Endothelial cell of umbilical vein (primary cell): ENCODE measurements at regions not wholly inside any gene's neighbourhood (a gene's known extent, or its start where the extent isn't known, plus 50 kb on each side); places are given as distances from the start of the nearest gene placed in this dataset.

Source experiments
- BruUV-seq: library from RNA; stranded (reverse); fragments of 400-500 nt; replicated peaks from 2 replicates; lab custom pipeline; 2021; lab: Mats Ljungman, UMichigan
- CTCF ChIA-PET: fragments of 300-600, 350-600 bp; sonication (Branson Sonifier 250); formaldehyde crosslinking; loops from one replicate; lab custom pipeline; 2021; ENCODE audit warnings: antibody characterized with exemption, inconsistent platforms; lab: Charles Lee
- POLR2A ChIA-PET: fragments of 300-600, 350-600 bp; sonication (Branson Sonifier 250); formaldehyde crosslinking; loops from one replicate; lab custom pipeline; 2021; ENCODE audit warnings: antibody characterized with exemption, inconsistent platforms; lab: Charles Lee
- DNase-seq: peaks from one replicate; pipeline ENCODE4 v3.0.0-alpha.2; 2011; ENCODE audit warnings: low read depth, low spot score
- FAIRE-seq: peaks from 2 replicates; lab custom pipeline; 2011; peaks lifted over from hg19 to GRCh38; lab: Jason Lieb, UNC
- H2AFZ ChIP-seq: 2 replicates; pipeline ENCODE4 v1.6.0; 2012; ENCODE audit warnings: low read depth, low read length, control low read depth, inconsistent platforms
- H3K27ac ChIP-seq: 2 replicates; pipeline ENCODE4 v1.5.1; 2011; ENCODE audit warnings: low read depth, mild to moderate bottlenecking, control low read depth, low read length, moderate library complexity; ENCODE audit not compliant: insufficient read depth
- H3K27me3 ChIP-seq, 2 experiments: 2 replicates each; pipeline versions ENCODE4 v1.6.0 to v1.6.1; 2011; ENCODE audit warnings: low read length in 2 of 2, mixed read lengths in 1 of 2; ENCODE audit not compliant: control insufficient read depth in 2 of 2, insufficient read depth in 2 of 2
- H3K36me3 ChIP-seq, 2 experiments: 2 replicates in 1 of 2; 3 replicates in 1 of 2; pipeline ENCODE4 v1.5.1; 2011; ENCODE audit warnings: low read length in 2 of 2, mild to moderate bottlenecking in 1 of 2, moderate library complexity in 1 of 2; ENCODE audit not compliant: control insufficient read depth in 2 of 2, insufficient read depth in 2 of 2; ENCODE audit errors: extremely low read depth in 1 of 2
- H3K4me1 ChIP-seq: 3 replicates; pipeline ENCODE4 v1.5.1; 2011; ENCODE audit warnings: mild to moderate bottlenecking, low read length; ENCODE audit not compliant: control insufficient read depth, insufficient read depth; ENCODE audit errors: extremely low read depth
- H3K4me2 ChIP-seq: 2 replicates; pipeline ENCODE4 v1.6.1; 2011; ENCODE audit warnings: low read length, control low read depth, mixed read lengths; ENCODE audit not compliant: insufficient read depth
- H3K4me3 ChIP-seq, 3 experiments: fragments of 200-600 bp in 1 of 3; sonication (generic), shearing (Covaris generic) in 1 of 3; replicated peaks in 1 of 3; 2 replicates each; pipeline ENCODE4 v1.5.1; 2011 to 2016; ENCODE audit warnings: control low read depth in 3 of 3, low read length in 3 of 3, mild to moderate bottlenecking in 2 of 3, inconsistent platforms in 1 of 3, low read depth in 1 of 3, moderate library complexity in 1 of 3; ENCODE audit not compliant: insufficient read depth in 1 of 3
- H3K79me2 ChIP-seq: 2 replicates; pipeline ENCODE4 v1.6.0; 2012; ENCODE audit warnings: low read length, inconsistent platforms; ENCODE audit not compliant: control insufficient read depth, insufficient read depth
- H3K9ac ChIP-seq: replicated peaks from 2 replicates; pipeline ENCODE3; 2011; ENCODE audit warnings: low read length, control low read depth; ENCODE audit not compliant: insufficient read depth; ENCODE audit errors: extremely low read depth
- H3K9me1 ChIP-seq: replicated peaks from 3 replicates; pipeline ENCODE4 v1.6.0; 2011; ENCODE audit warnings: mild to moderate bottlenecking, low read length; ENCODE audit not compliant: control insufficient read depth, insufficient read depth; ENCODE audit errors: extremely low read depth
- H3K9me3 ChIP-seq: replicated peaks from 2 replicates; pipeline ENCODE4 v1.5.1; 2012; ENCODE audit warnings: low read length, inconsistent platforms; ENCODE audit not compliant: control insufficient read depth, insufficient read depth
- H4K20me1 ChIP-seq: replicated peaks from 2 replicates; pipeline ENCODE3; 2011; ENCODE audit warnings: mild to moderate bottlenecking, low read length; ENCODE audit not compliant: control insufficient read depth, insufficient read depth; ENCODE audit errors: extremely low read depth
- CTCF ChIP-seq, 2 donors: IDR thresholded peaks; 1 replicate in 1 of 2; 2 replicates in 1 of 2; pipeline ENCODE4 v1.5.1; 2011; ENCODE audit warnings: low read length in 2 of 2, mild to moderate bottlenecking in 2 of 2, moderate library complexity in 2 of 2, control low read depth in 1 of 2, inconsistent platforms in 1 of 2, low read depth in 1 of 2; ENCODE audit not compliant: insufficient read depth in 1 of 2; ENCODE audit errors: extremely low read depth in 1 of 2
- EZH2 ChIP-seq: IDR thresholded peaks from 2 replicates; pipeline ENCODE4 v1.6.1; 2012; ENCODE audit warnings: borderline replicate concordance, low read depth, mild to moderate bottlenecking, moderate library complexity, low read length, inconsistent platforms; ENCODE audit not compliant: severe bottlenecking
- FOS ChIP-seq: IDR thresholded peaks from 2 replicates; pipeline ENCODE4 v1.6.1; 2011; ENCODE audit warnings: mild to moderate bottlenecking, low read length, moderate library complexity, borderline replicate concordance; ENCODE audit not compliant: insufficient read depth
- GATA2 ChIP-seq: IDR thresholded peaks from 2 replicates; pipeline ENCODE4 v1.7.0; 2011; ENCODE audit warnings: low read depth, mild to moderate bottlenecking, moderate library complexity, mixed read lengths, low read length; ENCODE audit not compliant: insufficient read length, insufficient read depth
- JUN ChIP-seq: IDR thresholded peaks from 2 replicates; pipeline ENCODE4 v1.6.1; 2011; ENCODE audit warnings: borderline replicate concordance, low read depth; ENCODE audit not compliant: insufficient read length, insufficient read depth
- MYC ChIP-seq: IDR thresholded peaks from one replicate; pipeline ENCODE4 v1.6.1; 2011; ENCODE audit warnings: mild to moderate bottlenecking, low read depth, low read length
- POLR2A ChIP-seq: IDR thresholded peaks from 2 replicates; pipeline ENCODE4 v1.6.1; 2012; ENCODE audit warnings: low read depth, mild to moderate bottlenecking, control low read depth, low read length
- POLR2AphosphoS5 ChIP-seq: IDR thresholded peaks from 2 replicates; pipeline ENCODE4 v1.6.1; 2012; ENCODE audit warnings: low read depth, mild to moderate bottlenecking, control low read depth, low read length, moderate library complexity; ENCODE audit not compliant: insufficient read depth
- dilution Hi-C: fragments of 300-500 bp; cut with MboI; formaldehyde crosslinking; loops from one replicate; pipeline ENCODE4 v1.15.0; 2019; ENCODE audit warnings: low sequenced_read_pairs; ENCODE audit not compliant: extremely low pct_ligation_motif_present
- intact Hi-C: fragments of 100-400 bp; cut with micrococcal nuclease; formaldehyde crosslinking; loops from one replicate; pipeline ENCODE4 v1.10.0; 2022
- TF ChIP-seq, protein P1 (sequence below): IDR thresholded peaks from 2 replicates; pipeline ENCODE4 v1.6.1; 2011; ENCODE audit not compliant: insufficient read depth, insufficient read length

GRCh38 chr7:10875080-10875479, 98.6 kb upstream of the PHF14 start:
- no TSS peak for BruUV-seq
- Histone ChIP-seq H3K9me3 (no peaks in the 10 kb centered on the region), H3K79me2 (no peaks in the 10 kb centered on the region), H3K4me2 (no peak overlapping the region), H3K27me3 (no peaks in the 10 kb centered on the region), H3K36me3 (no peaks in the 10 kb centered on the region), H3K9me1 (no peaks in the 10 kb centered on the region), H3K4me1 (no peaks in the 10 kb centered on the region), H3K4me3 (no peak overlapping the region), H2AFZ (no peak overlapping the region), H4K20me1 (no peaks in the 10 kb centered on the region), H3K9ac (no peak overlapping the region), H3K27ac (no peak overlapping the region)
- CTCF ChIA-PET = no interaction called here
- no peak for TF ChIP-seq CTCF (IDR thresholded peaks at IDR 0.05; ENCODE audit: extremely low read depth in 1 of 2, insufficient read depth in 1 of 2, low read depth in 1 of 2, low read length in 2 of 2)
- dilution Hi-C loops (no loop called here), intact Hi-C loops (no loop called here)
- DNase-seq (no peak), FAIRE-seq (no peak)
- POLR2A ChIA-PET = no interaction called here

DNA sequence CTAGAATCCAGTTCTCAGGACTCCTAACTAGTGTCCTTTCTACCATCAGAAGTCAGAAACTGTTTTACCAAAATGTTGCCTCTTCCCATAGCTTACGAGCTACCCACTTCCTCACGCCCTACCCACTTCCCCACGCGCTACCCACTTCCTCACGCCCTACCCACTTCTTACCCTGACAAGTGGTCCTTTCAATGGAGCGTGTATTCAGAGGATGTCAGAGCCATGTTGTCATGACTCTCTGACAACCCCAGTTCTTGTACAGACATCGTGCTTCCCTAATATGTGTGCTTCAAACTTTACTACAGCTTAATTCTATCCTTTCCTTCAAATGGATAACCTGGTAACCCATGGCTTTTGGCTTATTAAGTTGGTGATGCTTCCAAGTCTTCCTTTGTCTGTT, 84.8 kb upstream of the PHF14 start:
- H3K9ac ChIP-seq = no peak overlapping the region
- H3K9me1 ChIP-seq = no peaks in the 10 kb centered on the region
- ChIA-PET CTCF (interaction anchor here (0.7 to 1.9 kb wide), 4 partner anchors 10 to 455 kb away, joined by 3 to 20 read pairs (median 4); no protein-coding TSS in a partner anchor), POLR2A (interaction anchor here (0.7 kb wide), 1 partner anchor 313 kb away, joined by 4 read pairs; no protein-coding TSS in a partner anchor)
- dilution Hi-C loops (no loop called here), intact Hi-C loops (loop anchor here (1.0 to 5.0 kb wide), 2 partner anchors 323 to 453 kb away; no protein-coding TSS in a partner anchor)
- TF ChIP-seq POLR2AphosphoS5 (no peak), GATA2 (no peak), MYC (no peak), POLR2A (no peak), CTCF (IDR thresholded peaks at IDR 0.05; ENCODE audit: extremely low read depth in 1 of 2, insufficient read depth in 1 of 2, low read depth in 1 of 2, low read length in 2 of 2) (no peak), FOS (no peak), EZH2 (no peak), JUN (no peak)
- TF ChIP-seq, protein P1, sequence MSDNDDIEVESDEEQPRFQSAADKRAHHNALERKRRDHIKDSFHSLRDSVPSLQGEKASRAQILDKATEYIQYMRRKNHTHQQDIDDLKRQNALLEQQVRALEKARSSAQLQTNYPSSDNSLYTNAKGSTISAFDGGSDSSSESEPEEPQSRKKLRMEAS = no peak
- DNase-seq (no peak), FAIRE-seq (no peak)
- H3K27me3 ChIP-seq = no peaks in the 10 kb centered on the region
- no peaks in the 10 kb centered on the region for H3K79me2 ChIP-seq
- no TSS peak for BruUV-seq
- H2AFZ ChIP-seq = peak overlapping the region; percentile 43
- H3K4me2 ChIP-seq = no peak overlapping the region
- no peak overlapping the region for H3K27ac ChIP-seq
- H3K9me3 ChIP-seq = no peaks in the 10 kb centered on the region
- H4K20me1 ChIP-seq = no peaks in the 10 kb centered on the region
- no peaks in the 10 kb centered on the region for H3K36me3 ChIP-seq
- no peaks in the 10 kb centered on the region for H3K4me1 ChIP-seq
- no peak overlapping the region for H3K4me3 ChIP-seq
